Neural cell (in vitro differentiated cells): ENCODE measurements at regions not wholly inside any gene's neighbourhood (a gene's known extent, or its start where the extent isn't known, plus 50 kb on each side); places are given as distances from the start of the nearest gene placed in this dataset.

Experiments
- H2AFZ ChIP-seq: fragments of 200-600, 300-800 bp; sonication (generic), shearing (Covaris generic); 2 replicates; pipeline ENCODE4 v1.6.0; 2014; ENCODE audit warnings: low read depth, mild to moderate bottlenecking, antibody characterized with exemption, low read length, moderate library complexity
- H3F3A ChIP-seq: fragments of 200-600 bp; shearing (Covaris generic); 2 replicates; pipeline ENCODE4 v1.6.1; 2016; ENCODE audit warnings: mild to moderate bottlenecking, moderate library complexity, mixed read lengths, antibody characterized with exemption, low read length; ENCODE audit not compliant: insufficient read depth, poor library complexity, severe bottlenecking
- H3K27ac ChIP-seq: fragments of 200-600, 300-800 bp; sonication (generic), shearing (Covaris generic); 2 replicates; pipeline ENCODE4 v1.5.1; 2014; ENCODE audit warnings: mild to moderate bottlenecking, low read length, moderate library complexity
- H3K27me3 ChIP-seq: fragments of 300-800, 200-600 bp; sonication (generic), shearing (Covaris generic); 2 replicates; pipeline ENCODE4 v1.6.0; 2014; ENCODE audit warnings: mild to moderate bottlenecking, low read depth, low read length, moderate library complexity; ENCODE audit not compliant: insufficient read depth
- H3K36me3 ChIP-seq: fragments of 300-800, 200-600 bp; sonication (generic), shearing (Covaris generic); 2 replicates; pipeline ENCODE4 v1.5.1; 2014; ENCODE audit warnings: mild to moderate bottlenecking, antibody characterized with exemption, low read length, moderate library complexity; ENCODE audit not compliant: insufficient read depth
- H3K4me2 ChIP-seq: fragments of 300-800, 200-600 bp; sonication (generic), shearing (Covaris generic); 2 replicates; pipeline ENCODE4 v1.6.0; 2014; ENCODE audit warnings: mild to moderate bottlenecking, low read length
- H3K4me3 ChIP-seq: fragments of 300-800, 200-600 bp; sonication (generic), shearing (Covaris generic); 2 replicates; pipeline ENCODE4 v1.5.1; 2014; ENCODE audit warnings: mild to moderate bottlenecking, low read length, moderate library complexity
- H3K79me2 ChIP-seq: fragments of 200-600 bp; shearing (Covaris generic); replicated peaks from 2 replicates; pipeline ENCODE4 v1.6.0; 2014; ENCODE audit warnings: mild to moderate bottlenecking, low read length, moderate library complexity; ENCODE audit not compliant: insufficient read depth
- H3K9ac ChIP-seq: fragments of 300-800, 200-600 bp; sonication (generic), shearing (Covaris generic); 2 replicates; pipeline ENCODE4 v1.6.1; 2016; ENCODE audit warnings: mild to moderate bottlenecking, low read length, mixed read lengths
- H3K9me2 ChIP-seq: fragments of 200-600 bp; shearing (Covaris generic); 2 replicates; pipeline ENCODE4 v1.6.1; 2016; ENCODE audit warnings: mild to moderate bottlenecking, low read length, mixed read lengths; ENCODE audit not compliant: insufficient read depth
- H3K9me3 ChIP-seq: fragments of 200-600, 300-800 bp; sonication (generic), shearing (Covaris generic); 2 replicates; pipeline ENCODE4 v1.6.1; 2016; ENCODE audit warnings: mild to moderate bottlenecking, mixed run types, low read length, moderate library complexity, mixed read lengths
- H4K20me1 ChIP-seq: fragments of 200-600 bp; shearing (Covaris generic); 2 replicates; pipeline ENCODE4 v1.6.1; 2016; ENCODE audit warnings: mild to moderate bottlenecking, mixed run types; ENCODE audit not compliant: insufficient read depth
- EP300 ChIP-seq: fragments of 450-650 bp; conservative IDR thresholded peaks from 2 replicates; pipeline ENCODE4 v1.6.1; 2014; ENCODE audit warnings: antibody characterized with exemption, mild to moderate bottlenecking, moderate library complexity; ENCODE audit not compliant: poor library complexity, severe bottlenecking
- EZH2 ChIP-seq: fragments of 200-600, 300-800 bp; shearing (Covaris generic), sonication (generic); IDR thresholded peaks from 2 replicates; pipeline ENCODE4 v1.6.1; 2014; ENCODE audit warnings: antibody characterized with exemption, low read length, borderline replicate concordance, mild to moderate bottlenecking; ENCODE audit not compliant: insufficient read depth, poor library complexity, severe bottlenecking
- MXI1 ChIP-seq: fragments of 450-650 bp; conservative IDR thresholded peaks from 2 replicates; pipeline ENCODE4 v1.6.1; 2014; ENCODE audit warnings: antibody characterized with exemption, mild to moderate bottlenecking; ENCODE audit not compliant: poor library complexity, severe bottlenecking
- POLR2AphosphoS5 ChIP-seq: IDR thresholded peaks from 2 replicates; pipeline ENCODE4 v1.6.1; 2012
- RAD21 ChIP-seq: fragments of 450-650 bp; conservative IDR thresholded peaks from 2 replicates; pipeline ENCODE4 v1.6.1; 2014; ENCODE audit warnings: antibody characterized with exemption, mild to moderate bottlenecking, moderate library complexity
- SMC3 ChIP-seq: fragments of 450-650 bp; conservative IDR thresholded peaks from 2 replicates; pipeline ENCODE4 v1.6.1; 2014; ENCODE audit warnings: antibody characterized with exemption, mild to moderate bottlenecking, moderate library complexity; ENCODE audit not compliant: poor library complexity
- TAF1 ChIP-seq: IDR thresholded peaks from 2 replicates; pipeline ENCODE4 v1.6.1; 2012; ENCODE audit warnings: low read depth
- TF ChIP-seq, protein P1 (sequence below): fragments of 450-650 bp; IDR thresholded peaks from 2 replicates; pipeline ENCODE4 v1.5.1; 2014; ENCODE audit warnings: antibody characterized with exemption, mild to moderate bottlenecking, moderate library complexity; ENCODE audit not compliant: poor library complexity, severe bottlenecking
- TF ChIP-seq, protein P2 (sequence below): IDR thresholded peaks from 2 replicates; pipeline ENCODE4 v1.6.1; 2012; ENCODE audit warnings: borderline replicate concordance

- H3K4me3 ChIP-seq, result no peak overlapping the region
- H3K79me2 ChIP-seq, result no peaks in the 10 kb centered on the region
- no peak overlapping the region for H2AFZ ChIP-seq
- H3K27me3 ChIP-seq, result no peaks in the 10 kb centered on the region
- no peaks in the 10 kb centered on the region for H3K36me3 ChIP-seq
- no peak for TF ChIP-seq MXI1
- no peak for TF ChIP-seq EP300
- TF ChIP-seq, protein P1, sequence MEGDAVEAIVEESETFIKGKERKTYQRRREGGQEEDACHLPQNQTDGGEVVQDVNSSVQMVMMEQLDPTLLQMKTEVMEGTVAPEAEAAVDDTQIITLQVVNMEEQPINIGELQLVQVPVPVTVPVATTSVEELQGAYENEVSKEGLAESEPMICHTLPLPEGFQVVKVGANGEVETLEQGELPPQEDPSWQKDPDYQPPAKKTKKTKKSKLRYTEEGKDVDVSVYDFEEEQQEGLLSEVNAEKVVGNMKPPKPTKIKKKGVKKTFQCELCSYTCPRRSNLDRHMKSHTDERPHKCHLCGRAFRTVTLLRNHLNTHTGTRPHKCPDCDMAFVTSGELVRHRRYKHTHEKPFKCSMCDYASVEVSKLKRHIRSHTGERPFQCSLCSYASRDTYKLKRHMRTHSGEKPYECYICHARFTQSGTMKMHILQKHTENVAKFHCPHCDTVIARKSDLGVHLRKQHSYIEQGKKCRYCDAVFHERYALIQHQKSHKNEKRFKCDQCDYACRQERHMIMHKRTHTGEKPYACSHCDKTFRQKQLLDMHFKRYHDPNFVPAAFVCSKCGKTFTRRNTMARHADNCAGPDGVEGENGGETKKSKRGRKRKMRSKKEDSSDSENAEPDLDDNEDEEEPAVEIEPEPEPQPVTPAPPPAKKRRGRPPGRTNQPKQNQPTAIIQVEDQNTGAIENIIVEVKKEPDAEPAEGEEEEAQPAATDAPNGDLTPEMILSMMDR, result no peak
- TF ChIP-seq, protein P2, sequence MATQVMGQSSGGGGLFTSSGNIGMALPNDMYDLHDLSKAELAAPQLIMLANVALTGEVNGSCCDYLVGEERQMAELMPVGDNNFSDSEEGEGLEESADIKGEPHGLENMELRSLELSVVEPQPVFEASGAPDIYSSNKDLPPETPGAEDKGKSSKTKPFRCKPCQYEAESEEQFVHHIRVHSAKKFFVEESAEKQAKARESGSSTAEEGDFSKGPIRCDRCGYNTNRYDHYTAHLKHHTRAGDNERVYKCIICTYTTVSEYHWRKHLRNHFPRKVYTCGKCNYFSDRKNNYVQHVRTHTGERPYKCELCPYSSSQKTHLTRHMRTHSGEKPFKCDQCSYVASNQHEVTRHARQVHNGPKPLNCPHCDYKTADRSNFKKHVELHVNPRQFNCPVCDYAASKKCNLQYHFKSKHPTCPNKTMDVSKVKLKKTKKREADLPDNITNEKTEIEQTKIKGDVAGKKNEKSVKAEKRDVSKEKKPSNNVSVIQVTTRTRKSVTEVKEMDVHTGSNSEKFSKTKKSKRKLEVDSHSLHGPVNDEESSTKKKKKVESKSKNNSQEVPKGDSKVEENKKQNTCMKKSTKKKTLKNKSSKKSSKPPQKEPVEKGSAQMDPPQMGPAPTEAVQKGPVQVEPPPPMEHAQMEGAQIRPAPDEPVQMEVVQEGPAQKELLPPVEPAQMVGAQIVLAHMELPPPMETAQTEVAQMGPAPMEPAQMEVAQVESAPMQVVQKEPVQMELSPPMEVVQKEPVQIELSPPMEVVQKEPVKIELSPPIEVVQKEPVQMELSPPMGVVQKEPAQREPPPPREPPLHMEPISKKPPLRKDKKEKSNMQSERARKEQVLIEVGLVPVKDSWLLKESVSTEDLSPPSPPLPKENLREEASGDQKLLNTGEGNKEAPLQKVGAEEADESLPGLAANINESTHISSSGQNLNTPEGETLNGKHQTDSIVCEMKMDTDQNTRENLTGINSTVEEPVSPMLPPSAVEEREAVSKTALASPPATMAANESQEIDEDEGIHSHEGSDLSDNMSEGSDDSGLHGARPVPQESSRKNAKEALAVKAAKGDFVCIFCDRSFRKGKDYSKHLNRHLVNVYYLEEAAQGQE, result no peak
- no peak for TF ChIP-seq SMC3
- no peak for TF ChIP-seq EZH2
- no peak for TF ChIP-seq RAD21
- TF ChIP-seq POLR2AphosphoS5, result no peak
- no peak for TF ChIP-seq TAF1
- no peak overlapping the region for H3K4me2 ChIP-seq
- no peak overlapping the region for H3K27ac ChIP-seq
- no peaks in the 10 kb centered on the region for H3K9me2 ChIP-seq
- no peaks in the 10 kb centered on the region for H3K9me3 ChIP-seq
- H3K9ac ChIP-seq, result no peak overlapping the region
- H3F3A ChIP-seq, result no peaks in the 10 kb centered on the region
- H4K20me1 ChIP-seq, result no peaks in the 10 kb centered on the region
These were observed 355.7 kb downstream of the MN1 start for GRCh38 chr22:27445881-27446280.

DNA sequence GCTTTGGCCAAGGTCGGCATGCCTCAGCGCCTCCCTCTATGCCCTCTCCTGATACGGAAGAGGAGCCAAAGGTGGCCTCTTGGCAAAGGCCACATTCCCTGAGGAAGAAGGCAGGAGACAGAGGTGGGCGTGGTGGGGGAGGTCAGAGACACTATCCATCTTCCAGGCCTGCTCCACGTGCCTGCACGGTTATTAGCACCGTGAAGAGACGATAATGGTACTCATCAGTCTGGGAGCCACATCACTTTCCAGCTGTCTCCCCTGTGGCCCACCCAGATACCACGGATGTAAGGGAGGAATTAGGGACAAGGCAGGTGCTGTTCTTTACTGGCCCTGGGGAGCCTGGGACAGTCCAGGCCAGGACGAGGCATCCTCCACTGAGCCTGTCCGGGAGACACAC, 354.3 kb downstream of the MN1 start:
- no peak for TF ChIP-seq RAD21
- TF ChIP-seq EZH2, result no peak
- TF ChIP-seq, protein P1, result no peak
- TF ChIP-seq POLR2AphosphoS5, result no peak
- TF ChIP-seq EP300, result no peak
- no peak for TF ChIP-seq SMC3
- no peak for TF ChIP-seq MXI1
- TF ChIP-seq TAF1, result no peak
- TF ChIP-seq, protein P2, result no peak
- Histone ChIP-seq H3K4me3 (no peak overlapping the region), H3K9me2 (no peaks in the 10 kb centered on the region), H4K20me1 (no peaks in the 10 kb centered on the region), H3F3A (no peaks in the 10 kb centered on the region), H3K27me3 (no peaks in the 10 kb centered on the region), H3K36me3 (no peaks in the 10 kb centered on the region), H3K4me2 (no peak overlapping the region), H3K9me3 (no peaks in the 10 kb centered on the region), H3K9ac (no peak overlapping the region), H3K27ac (no peak overlapping the region), H2AFZ (no peak overlapping the region), H3K79me2 (no peaks in the 10 kb centered on the region)
